ENCODE measurements at regions not wholly inside any gene's neighbourhood (a gene's known extent, or its start where the extent isn't known, plus 50 kb on each side); places are given as distances from the start of the nearest gene placed in this dataset.

DNA sequence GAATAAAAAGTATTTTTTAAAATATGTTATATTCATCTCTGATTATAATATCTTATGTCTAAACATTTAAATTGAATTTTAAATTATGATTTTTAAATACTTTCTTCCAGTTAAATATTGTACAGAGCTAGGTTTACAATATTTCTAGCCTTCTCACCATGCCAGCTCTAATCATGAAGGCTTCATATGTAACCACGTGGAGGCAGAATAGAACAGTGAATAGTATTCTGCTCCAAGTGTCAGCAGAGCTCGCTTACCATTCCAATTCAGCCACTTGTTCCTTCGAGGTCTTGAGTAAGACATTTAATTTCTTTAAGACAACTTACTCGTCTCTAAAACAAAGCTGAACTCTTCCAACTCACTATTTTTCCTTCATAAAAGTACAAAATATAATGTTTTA lies 871.8 kb downstream of the SUCLG1 start:
- no peaks in the 10 kb centered on the region for H3K27me3 ChIP-seq
- H3K4me3 ChIP-seq, result no peak overlapping the region
- H3K9me3 ChIP-seq, result no peaks in the 10 kb centered on the region
- no peak for DNase-seq (ENCODE audit: low spot score in 2 of 2)
- H3K27ac ChIP-seq, result no peak overlapping the region
- no peak for TF ChIP-seq POLR2A (IDR thresholded peaks at IDR 0.05)
- no peak for TF ChIP-seq POLR2AphosphoS5 (IDR thresholded peaks at IDR 0.05)
- no peak for TF ChIP-seq CTCF (IDR thresholded peaks at IDR 0.05)
- TF ChIP-seq EP300 (IDR thresholded peaks at IDR 0.05), result no peak
- H3K36me3 ChIP-seq, result no peaks in the 10 kb centered on the region
- 85% methylated on average over 4 of the region's 4 CpGs for WGBS
- no peaks in the 10 kb centered on the region for H3K4me1 ChIP-seq

- WGBS, result 86% methylated on average over 2 of the region's 2 CpGs
- TF ChIP-seq CTCF (IDR thresholded peaks at IDR 0.05) (no peak), POLR2A (IDR thresholded peaks at IDR 0.05) (no peak), POLR2AphosphoS5 (IDR thresholded peaks at IDR 0.05) (no peak)
- H3K36me3 ChIP-seq, result no peaks in the 10 kb centered on the region
These were observed 873.8 kb downstream of the SUCLG1 start for GRCh38 chr2:83585250-83585649.

DNA sequence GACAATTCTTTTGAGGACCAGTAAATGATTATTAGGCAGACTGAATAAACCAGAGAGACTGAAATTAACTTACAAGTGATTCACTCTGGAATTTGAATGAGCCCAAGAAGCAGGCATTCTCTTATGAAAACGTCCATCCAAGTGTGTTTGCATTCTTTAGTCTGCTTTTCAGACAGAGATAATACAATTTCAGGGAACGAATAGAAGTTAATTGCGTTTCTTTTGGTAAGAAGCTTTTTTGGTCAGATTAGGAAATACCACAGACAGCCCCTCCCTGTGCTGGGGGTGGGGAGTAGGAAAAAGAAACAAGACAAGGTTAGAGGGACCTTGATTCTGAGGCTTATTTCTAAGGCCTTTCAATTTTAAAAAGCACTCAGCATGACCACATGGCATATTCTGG lies 874.4 kb downstream of the SUCLG1 start:
- no peaks in the 10 kb centered on the region for H3K9me3 ChIP-seq
- no peaks in the 10 kb centered on the region for H3K4me1 ChIP-seq
- TF ChIP-seq CTCF (IDR thresholded peaks at IDR 0.05) (no peak), EP300 (IDR thresholded peaks at IDR 0.05) (no peak), POLR2A (IDR thresholded peaks at IDR 0.05) (no peak), POLR2AphosphoS5 (IDR thresholded peaks at IDR 0.05) (no peak)
- no peaks in the 10 kb centered on the region for H3K27me3 ChIP-seq
- WGBS, result 53% methylated on average over 3 of the region's 3 CpGs
- no peak overlapping the region for H3K27ac ChIP-seq
- no peaks in the 10 kb centered on the region for H3K36me3 ChIP-seq
- no peak overlapping the region for H3K4me3 ChIP-seq
- DNase-seq (ENCODE audit: low spot score in 2 of 2), result no peak

More at GRCh38 chr2:83585250-83585649, 873.8 kb downstream of the SUCLG1 start:
- H3K4me3 ChIP-seq, result no peak overlapping the region
- H3K27ac ChIP-seq, result no peak overlapping the region
- no peaks in the 10 kb centered on the region for H3K9me3 ChIP-seq
- DNase-seq (ENCODE audit: low spot score in 2 of 2), result no peak
- H3K27me3 ChIP-seq, result no peaks in the 10 kb centered on the region
- no peaks in the 10 kb centered on the region for H3K4me1 ChIP-seq

- no peak for DNase-seq (ENCODE audit: low spot score in 2 of 2)
- no peak overlapping the region for H3K27ac ChIP-seq
- no peaks in the 10 kb centered on the region for H3K9me3 ChIP-seq
- no peaks in the 10 kb centered on the region for H3K36me3 ChIP-seq
- 46% methylated on average over 4 of the region's 4 CpGs for WGBS
- no peaks in the 10 kb centered on the region for H3K4me1 ChIP-seq
- TF ChIP-seq POLR2AphosphoS5 (IDR thresholded peaks at IDR 0.05) (no peak), EP300 (IDR thresholded peaks at IDR 0.05) (no peak), POLR2A (IDR thresholded peaks at IDR 0.05) (no peak), CTCF (IDR thresholded peaks at IDR 0.05) (no peak)
- no peak overlapping the region for H3K4me3 ChIP-seq
- no peaks in the 10 kb centered on the region for H3K27me3 ChIP-seq
These were observed 876.5 kb downstream of the SUCLG1 start for GRCh38 chr2:83582589-83582988.

GRCh38 chr2:83579507-83579906 lies 879.6 kb downstream of the SUCLG1 start:
- Histone ChIP-seq H3K4me1 (no peaks in the 10 kb centered on the region), H3K36me3 (no peaks in the 10 kb centered on the region), H3K9me3 (no peaks in the 10 kb centered on the region), H3K4me3 (no peak overlapping the region), H3K27me3 (no peaks in the 10 kb centered on the region), H3K27ac (no peak overlapping the region)
- WGBS, result 54% methylated on average over 1 of the region's 1 CpG
- no peak for DNase-seq (ENCODE audit: low spot score in 2 of 2)
- no peak for TF ChIP-seq POLR2A (IDR thresholded peaks at IDR 0.05)
- no peak for TF ChIP-seq CTCF (IDR thresholded peaks at IDR 0.05)
